ENCODE measurements at regions not wholly inside any gene's neighbourhood (a gene's known extent, or its start where the extent isn't known, plus 50 kb on each side); places are given as distances from the start of the nearest gene placed in this dataset.

DNA sequence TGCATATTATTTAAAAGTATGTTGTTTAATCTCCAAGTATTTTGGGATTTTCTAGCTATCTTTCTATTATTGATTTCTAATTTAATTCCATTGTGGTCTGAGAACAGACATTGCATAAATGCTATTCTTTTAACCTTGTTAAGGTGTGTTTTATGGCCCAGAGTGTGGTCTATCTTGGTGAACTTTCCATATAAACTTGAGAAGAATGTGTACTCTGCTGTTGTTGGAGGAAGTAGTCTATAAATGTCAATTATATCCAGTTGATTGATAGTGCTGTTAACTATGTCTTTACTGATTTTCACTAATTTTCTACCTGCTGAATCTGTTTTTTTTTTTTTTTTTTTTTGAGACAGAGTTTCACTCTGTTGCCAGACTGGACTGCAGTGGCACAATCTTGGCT is 180.9 kb downstream of the ZNF621 start:
- no peaks in the 10 kb centered on the region for H3K27me3 ChIP-seq (ENCODE audit: control insufficient read depth in 2 of 2, insufficient read depth in 2 of 2, low read length in 2 of 2)
- no peak overlapping the region for H3K9ac ChIP-seq (ENCODE audit: insufficient read depth in 1 of 2, low read depth in 2 of 2, low read length in 2 of 2)
- no peaks in the 10 kb centered on the region for H3K9me1 ChIP-seq (ENCODE audit: control insufficient read depth, insufficient read depth, low read length)
- H3K4me3 ChIP-seq: no peak overlapping the region
- no peaks in the 10 kb centered on the region for H3K4me1 ChIP-seq (replicated peaks in 1 of 2; ENCODE audit: control insufficient read depth in 2 of 2, insufficient read depth in 2 of 2, low read length in 2 of 2)
- no peak overlapping the region for H3K27ac ChIP-seq (ENCODE audit: extremely low read depth, low read depth, low read length)
- H3K9me3 ChIP-seq (replicated peaks; ENCODE audit: control insufficient read depth, insufficient read depth, low read depth, low read length): no peaks in the 10 kb centered on the region
- BruUV-seq (replicated peaks): no TSS peak
- in situ Hi-C loops (cut with MboI): no loop called here
- H2AFZ ChIP-seq (ENCODE audit: low read depth, low read length): no peak overlapping the region
- H4K20me1 ChIP-seq (replicated peaks; ENCODE audit: control insufficient read depth, insufficient read depth, low read length): no peaks in the 10 kb centered on the region
- CTCF ChIA-PET (ENCODE audit: low intra/inter-chr PET ratio): no interaction called here
- no peaks in the 10 kb centered on the region for H3K36me3 ChIP-seq (ENCODE audit: control insufficient read depth, insufficient read depth, low read length)
- DNase-seq (ENCODE audit: extremely low read depth in 1 of 4, low spot score in 3 of 4) (no peak), FAIRE-seq (no peak), ATAC-seq (no peak)
- POLR2A ChIA-PET: no interaction called here
- TF ChIP-seq ZNF23 (CRISPR knock-in tag; IDR thresholded peaks at IDR 0.05) (no peak), TFAM (CRISPR knock-in tag; conservative IDR thresholded peaks at IDR 0.05) (no peak), BDP1 (IDR thresholded peaks at IDR 0.05; ENCODE audit: insufficient read depth, insufficient read length) (no peak), CGGBP1 (CRISPR knock-in tag; IDR thresholded peaks at IDR 0.05) (no peak), ZNF12 (CRISPR knock-in tag; IDR thresholded peaks at IDR 0.05) (no peak), RHOXF2B (CRISPR knock-in tag; conservative IDR thresholded peaks at IDR 0.05) (no peak), NCOA4 (IDR thresholded peaks at IDR 0.05; ENCODE audit: partially characterized antibody) (no peak), FOXJ2 (tag; IDR thresholded peaks at IDR 0.05) (no peak), ARID1B (IDR thresholded peaks at IDR 0.05) (no peak), ZNF511 (CRISPR knock-in tag; IDR thresholded peaks at IDR 0.05) (no peak), KLF10 (CRISPR knock-in tag; IDR thresholded peaks at IDR 0.05) (no peak), POLR2G (IDR thresholded peaks at IDR 0.05; ENCODE audit: low read depth, low read length) (no peak), HBP1 (CRISPR knock-in tag; IDR thresholded peaks at IDR 0.05) (no peak), MEF2D (tag; conservative IDR thresholded peaks at IDR 0.05; ENCODE audit: low read depth) (no peak), FOS (IDR thresholded peaks at IDR 0.05; ENCODE audit: extremely low read depth, insufficient read length) (no peak), NFATC3 (IDR thresholded peaks at IDR 0.05) (no peak), CBFB (CRISPR knock-in tag; IDR thresholded peaks at IDR 0.05) (no peak), DNMT1 (IDR thresholded peaks at IDR 0.05) (no peak), SMAD1 (IDR thresholded peaks at IDR 0.05; ENCODE audit: low read depth, low read length, partially characterized antibody) (no peak)
- TF ChIP-seq, protein P1, sequence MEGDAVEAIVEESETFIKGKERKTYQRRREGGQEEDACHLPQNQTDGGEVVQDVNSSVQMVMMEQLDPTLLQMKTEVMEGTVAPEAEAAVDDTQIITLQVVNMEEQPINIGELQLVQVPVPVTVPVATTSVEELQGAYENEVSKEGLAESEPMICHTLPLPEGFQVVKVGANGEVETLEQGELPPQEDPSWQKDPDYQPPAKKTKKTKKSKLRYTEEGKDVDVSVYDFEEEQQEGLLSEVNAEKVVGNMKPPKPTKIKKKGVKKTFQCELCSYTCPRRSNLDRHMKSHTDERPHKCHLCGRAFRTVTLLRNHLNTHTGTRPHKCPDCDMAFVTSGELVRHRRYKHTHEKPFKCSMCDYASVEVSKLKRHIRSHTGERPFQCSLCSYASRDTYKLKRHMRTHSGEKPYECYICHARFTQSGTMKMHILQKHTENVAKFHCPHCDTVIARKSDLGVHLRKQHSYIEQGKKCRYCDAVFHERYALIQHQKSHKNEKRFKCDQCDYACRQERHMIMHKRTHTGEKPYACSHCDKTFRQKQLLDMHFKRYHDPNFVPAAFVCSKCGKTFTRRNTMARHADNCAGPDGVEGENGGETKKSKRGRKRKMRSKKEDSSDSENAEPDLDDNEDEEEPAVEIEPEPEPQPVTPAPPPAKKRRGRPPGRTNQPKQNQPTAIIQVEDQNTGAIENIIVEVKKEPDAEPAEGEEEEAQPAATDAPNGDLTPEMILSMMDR (IDR thresholded peaks at IDR 0.05 in 2 of 3, conservative IDR thresholded peaks at IDR 0.05 in 1 of 3; ENCODE audit: insufficient read depth in 2 of 3, low read depth in 1 of 3, low read length in 3 of 3): no peak
- no peaks in the 10 kb centered on the region for H3K79me2 ChIP-seq (ENCODE audit: control insufficient read depth, insufficient read depth, low read length)
- intact Hi-C loops (cut with micrococcal nuclease): no loop called here
- H3K4me2 ChIP-seq (ENCODE audit: insufficient read depth, low read length): no peak overlapping the region
